Middle frontal gyrus (tissue), 1 donor: ENCODE measurements at regions not wholly inside any gene's neighbourhood (a gene's known extent, or its start where the extent isn't known, plus 50 kb on each side); places are given as distances from the start of the nearest gene placed in this dataset.
"Not testable (repeated sequence)": the region's sequence is repeated elsewhere in the genome, so short reads cannot be mapped to it uniquely, and the experiment has no call there.

Source experiments
- DNase-seq: peaks from one replicate; pipeline ENCODE4 v3.0.0-alpha.2; 2015; ENCODE audit warnings: low spot score; ENCODE audit errors: extremely low spot score

DNA sequence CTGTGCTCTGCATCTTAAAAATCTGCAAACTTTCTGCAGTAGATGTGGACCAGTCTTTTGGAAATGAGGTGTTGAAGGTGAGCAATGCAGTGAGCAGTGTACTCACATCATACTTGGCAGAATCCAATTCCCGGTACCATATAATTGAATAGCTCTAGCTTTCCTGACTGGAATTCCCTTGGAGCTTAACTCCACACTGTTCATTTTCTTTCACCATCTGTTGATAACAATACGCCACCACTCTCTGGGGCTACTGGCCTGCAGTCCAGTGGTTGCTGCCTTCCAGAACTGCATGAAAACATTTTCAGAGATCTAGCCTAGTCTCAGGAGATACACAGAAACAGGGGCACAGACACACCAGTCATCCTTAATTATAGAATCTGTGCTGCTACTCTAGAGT is 820.0 kb upstream of the NXPH2 start:
- no peak for DNase-seq

DNA sequence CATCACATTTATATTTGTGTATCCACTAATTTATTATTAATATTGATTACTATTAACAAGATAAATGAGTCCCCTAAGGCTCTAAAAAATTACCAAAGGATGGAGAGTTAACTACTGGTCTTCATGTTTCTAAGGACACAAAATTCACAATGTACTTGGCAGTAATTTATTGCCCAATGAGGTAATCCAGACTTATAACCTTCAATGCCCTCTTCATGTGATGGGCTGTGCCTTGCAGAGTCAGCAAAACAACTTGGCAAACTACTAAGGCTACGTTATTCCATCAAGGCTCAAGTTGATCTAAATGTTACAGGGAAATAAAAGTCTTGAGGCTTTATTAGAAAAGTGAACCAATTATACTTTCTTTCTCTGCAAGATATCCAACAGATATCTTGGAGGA is 804.9 kb upstream of the NXPH2 start:
- DNase-seq, result no peak

DNA sequence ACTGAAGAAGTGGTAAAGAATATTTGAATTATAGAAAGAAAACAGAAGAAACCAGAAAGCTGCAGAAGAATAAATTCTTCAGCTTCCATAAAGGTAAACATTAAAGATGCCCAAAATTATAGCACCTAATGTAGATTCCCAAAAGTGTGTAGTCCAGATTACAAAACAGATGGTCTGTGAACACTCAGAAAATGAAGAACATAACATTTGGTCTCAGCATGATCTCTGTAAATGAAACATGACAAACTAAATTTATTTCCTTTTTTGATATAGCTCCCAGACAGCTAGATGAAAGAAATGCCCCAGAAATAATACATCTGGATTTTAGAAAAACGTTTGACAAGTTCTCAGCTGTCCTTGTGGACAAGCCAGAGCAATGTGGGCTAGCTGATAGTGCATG is 794.2 kb upstream of the NXPH2 start:
- no peak for DNase-seq

DNA sequence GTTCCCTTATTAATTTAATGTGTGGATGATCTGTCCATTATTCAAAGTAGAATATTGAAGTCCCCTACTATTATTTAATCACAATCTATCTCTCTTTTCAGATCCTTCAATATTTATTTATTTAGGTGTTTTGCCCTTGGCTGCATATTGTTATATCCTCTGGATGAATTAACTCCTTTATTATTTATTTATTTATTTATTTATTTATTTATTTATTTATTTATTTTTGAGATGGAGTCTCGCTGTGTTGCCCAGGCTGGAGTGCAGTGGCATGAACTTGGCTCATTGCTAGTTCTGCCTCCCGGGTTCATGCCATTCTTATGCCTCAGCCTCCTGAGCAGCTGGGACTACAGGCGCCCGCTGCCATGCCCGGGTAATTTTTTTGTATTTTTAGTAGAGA is 776.6 kb upstream of the NXPH2 start:
- DNase-seq, result no peak

- no peak for DNase-seq
These were observed 770.7 kb upstream of the NXPH2 start for GRCh38 chr2:139550873-139551272.

DNA sequence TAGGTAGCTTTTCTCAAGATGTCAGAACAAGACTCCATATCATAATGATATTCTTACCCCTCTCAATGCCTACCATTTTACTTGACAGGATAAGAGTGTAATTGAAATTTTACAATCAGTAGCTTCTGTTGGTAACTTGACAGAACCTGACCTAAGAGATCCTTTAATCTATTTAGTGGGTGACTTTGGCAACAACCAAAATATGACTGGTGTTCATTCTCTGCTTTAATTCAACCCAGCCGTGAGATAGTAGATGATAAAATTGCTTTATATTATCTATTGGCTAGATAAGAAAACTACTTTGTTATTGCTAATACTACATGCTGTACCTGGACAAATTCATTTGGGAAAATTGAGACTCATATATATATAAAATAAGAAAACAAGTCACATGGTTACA is 770.2 kb upstream of the NXPH2 start:
- no peak for DNase-seq

DNA sequence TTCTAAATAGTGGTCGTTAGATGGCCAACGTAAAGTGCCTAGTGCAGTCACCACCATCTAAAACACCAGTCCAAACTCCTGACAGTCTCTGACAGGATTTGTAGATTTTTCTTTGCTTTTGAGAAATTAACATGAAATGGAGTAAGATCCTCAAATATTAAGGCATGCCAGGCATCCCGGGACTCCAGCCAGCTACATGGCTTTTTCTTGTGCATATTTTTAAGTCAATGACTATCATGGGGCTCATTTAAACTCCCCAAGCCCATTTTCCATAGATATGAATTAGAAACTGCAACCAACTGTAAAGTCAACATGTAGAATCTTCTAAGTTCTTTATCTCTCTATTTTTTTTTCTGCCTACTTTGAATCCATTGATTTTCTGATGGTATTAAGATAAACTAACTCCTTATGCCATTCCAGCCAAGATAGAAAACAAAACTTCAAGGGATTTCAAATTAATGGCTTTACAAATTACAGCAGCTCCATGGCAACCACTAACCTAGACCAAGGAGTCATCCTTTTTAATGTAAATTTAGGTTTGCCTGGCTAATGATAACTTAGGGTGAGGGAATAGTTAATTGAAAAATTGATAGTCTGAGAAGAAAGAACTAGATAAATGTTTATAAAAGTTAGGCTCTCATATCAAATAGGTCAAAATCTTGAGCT is 764.1 kb upstream of the NXPH2 start:
- DNase-seq, result no peak

GRCh38 chr2:139538332-139539020 is 758.3 kb upstream of the NXPH2 start:
- DNase-seq, result not testable (repeated sequence)

- no peak for DNase-seq
These were observed 748.9 kb upstream of the NXPH2 start for GRCh38 chr2:139529080-139529479.

DNA sequence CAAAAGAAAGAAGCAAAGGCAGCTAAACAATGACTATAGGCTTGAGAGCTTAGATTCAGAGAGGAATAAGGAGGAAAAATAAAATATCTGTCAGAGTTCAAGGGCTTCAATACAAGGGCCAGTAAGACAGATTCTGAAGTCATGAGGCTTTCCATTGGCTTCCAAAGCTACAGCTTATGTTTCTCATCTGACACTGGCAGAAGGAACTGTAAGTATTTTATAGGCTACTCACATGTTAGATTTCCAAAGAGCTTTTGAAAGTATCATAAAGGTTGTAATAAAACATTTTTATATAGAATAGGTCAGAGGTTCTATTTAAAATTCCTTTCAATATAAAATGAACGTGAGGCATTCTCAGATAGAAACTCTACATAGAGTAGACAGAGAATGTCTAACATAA is 746.6 kb upstream of the NXPH2 start:
- DNase-seq, result no peak

- peak; percentile 40 for DNase-seq
These were observed 738.1 kb upstream of the NXPH2 start for GRCh38 chr2:139518321-139518720.

GRCh38 chr2:139514951-139515350 is 734.8 kb upstream of the NXPH2 start:
- DNase-seq, result no peak

- no peak for DNase-seq
These were observed 715.7 kb upstream of the NXPH2 start for GRCh38 chr2:139495851-139496250.

DNA sequence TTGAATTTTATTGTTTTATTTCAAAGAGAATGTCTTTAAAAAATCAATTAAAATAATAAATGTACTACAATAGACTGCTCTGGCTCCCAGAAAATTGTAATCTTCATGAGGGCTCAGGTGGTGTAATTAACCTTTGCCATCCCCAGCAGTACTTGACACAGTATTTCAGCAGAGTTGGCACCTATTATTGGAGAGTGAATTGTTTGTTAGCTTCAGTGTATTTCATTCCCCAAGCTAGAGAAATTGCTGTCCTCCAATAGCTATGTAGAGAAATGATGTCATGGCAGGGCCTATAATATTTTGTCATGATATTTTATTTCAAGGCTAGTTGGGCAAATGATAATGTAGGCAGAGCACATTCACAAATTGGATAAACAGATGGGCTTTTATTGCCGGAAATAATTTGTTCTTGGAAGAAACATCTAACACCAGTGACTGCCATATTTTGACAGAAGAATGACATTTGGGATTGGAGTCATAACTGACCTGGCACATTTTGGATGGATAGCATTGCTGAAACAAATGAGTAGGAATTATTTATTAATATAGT is 712.0 kb upstream of the NXPH2 start:
- DNase-seq, result no peak

DNA sequence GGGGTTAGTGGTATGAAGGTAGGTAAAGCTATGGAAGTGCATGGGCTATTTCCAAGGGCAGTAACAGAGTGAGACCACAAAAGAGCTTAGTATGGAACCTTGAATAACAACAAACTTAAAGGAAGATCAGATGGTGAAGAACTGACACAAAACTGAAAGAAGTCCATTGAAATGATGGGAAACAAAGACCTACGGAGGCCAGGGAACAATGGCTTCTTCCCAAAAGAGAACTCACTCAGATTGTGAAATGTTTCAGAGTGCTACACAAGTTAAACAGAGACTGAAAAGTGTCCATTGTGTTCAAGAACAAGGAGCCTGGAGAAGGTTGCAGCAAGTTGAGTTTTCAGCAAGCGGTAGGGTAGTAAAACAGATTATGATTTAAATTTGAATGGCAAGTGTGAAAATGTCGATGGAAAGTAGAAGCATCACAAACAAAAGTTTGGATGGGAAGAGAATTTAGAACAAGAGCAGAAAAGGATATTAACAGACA is 700.0 kb upstream of the NXPH2 start:
- no peak for DNase-seq

- no peak for DNase-seq
These were observed 698.1 kb upstream of the NXPH2 start for GRCh38 chr2:139478165-139478914.

- no peak for DNase-seq
These were observed 697.4 kb upstream of the NXPH2 start for GRCh38 chr2:139477618-139478017.

DNA sequence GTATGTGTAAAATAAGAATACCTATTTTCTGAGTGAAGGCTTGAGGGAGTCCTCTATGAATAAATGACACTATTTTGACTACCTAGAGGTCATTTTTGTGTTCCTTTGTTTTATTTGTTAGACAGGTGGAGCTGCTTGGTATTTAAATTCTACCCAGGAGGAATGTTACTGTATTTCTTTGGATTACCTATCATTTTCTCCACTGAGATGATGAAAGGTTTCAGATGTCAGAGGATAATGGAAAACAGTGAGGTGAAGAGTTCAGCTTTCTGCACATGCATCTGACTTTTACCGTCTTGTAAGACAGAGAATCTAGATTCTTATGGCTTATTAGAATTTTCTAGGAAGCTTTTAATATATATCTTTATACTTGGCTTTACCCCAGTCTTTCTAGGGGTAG is 689.8 kb upstream of the NXPH2 start:
- no peak for DNase-seq

DNA sequence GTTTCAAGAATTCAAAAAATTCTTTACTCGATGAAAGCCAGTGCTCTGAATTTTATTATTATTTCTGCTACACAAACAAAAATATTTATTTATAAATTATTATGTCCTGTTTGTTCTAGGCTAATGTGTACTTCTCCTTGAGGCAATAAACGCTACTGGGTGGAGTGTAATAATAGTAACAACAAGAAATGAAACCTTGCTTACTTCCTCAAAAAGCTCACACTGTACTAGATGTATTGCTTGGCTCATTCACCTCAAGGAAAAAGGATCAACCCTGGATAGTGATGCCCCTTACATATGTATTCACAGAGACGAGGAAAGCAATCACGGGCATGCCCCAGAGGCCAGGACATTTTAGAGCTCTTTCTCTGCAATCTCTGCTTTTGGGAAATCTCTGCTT is 685.6 kb upstream of the NXPH2 start:
- DNase-seq, result no peak

DNA sequence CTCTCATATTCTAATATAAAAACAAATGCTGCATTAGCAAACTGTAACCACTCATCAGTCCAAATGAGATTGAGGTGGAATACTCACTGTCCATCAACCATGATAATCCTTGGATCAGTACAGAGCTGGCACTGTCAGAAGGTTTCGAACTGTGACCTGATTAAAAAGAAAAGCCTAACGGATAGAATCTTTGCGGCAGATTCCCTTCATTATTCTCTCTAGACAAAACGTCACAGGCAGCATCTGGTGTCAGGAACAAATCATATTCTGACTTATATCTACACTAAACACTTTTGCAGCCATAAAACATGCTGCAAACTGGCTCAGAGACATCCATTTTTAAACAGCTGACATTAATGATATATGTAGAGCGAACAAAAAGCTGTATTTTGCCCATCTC is 677.7 kb upstream of the NXPH2 start:
- no peak for DNase-seq

- DNase-seq, result no peak
These were observed 674.1 kb upstream of the NXPH2 start for GRCh38 chr2:139454251-139454650.

DNA sequence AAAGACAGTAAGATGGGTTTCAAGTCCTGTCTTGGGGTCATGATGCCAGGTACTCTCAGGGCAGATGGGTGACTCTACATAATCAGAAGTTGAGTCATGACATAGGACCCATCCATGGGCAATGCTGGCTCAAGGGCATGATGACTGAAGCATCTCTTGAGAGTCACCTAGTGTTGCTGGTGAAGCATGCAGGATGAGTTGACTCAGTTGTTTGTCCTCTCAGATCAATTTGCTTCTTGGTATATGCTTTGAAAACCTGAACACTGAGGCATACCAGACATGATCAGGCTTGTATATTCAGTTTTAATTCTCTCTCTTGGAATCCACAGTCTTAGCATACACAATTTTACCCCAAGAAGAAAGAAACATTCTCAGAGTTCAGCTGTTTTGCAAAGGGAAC is 658.9 kb upstream of the NXPH2 start:
- DNase-seq, result no peak
